ENCODE measurements at regions not wholly inside any gene's neighbourhood (a gene's known extent, or its start where the extent isn't known, plus 50 kb on each side); places are given as distances from the start of the nearest gene placed in this dataset.

DNA sequence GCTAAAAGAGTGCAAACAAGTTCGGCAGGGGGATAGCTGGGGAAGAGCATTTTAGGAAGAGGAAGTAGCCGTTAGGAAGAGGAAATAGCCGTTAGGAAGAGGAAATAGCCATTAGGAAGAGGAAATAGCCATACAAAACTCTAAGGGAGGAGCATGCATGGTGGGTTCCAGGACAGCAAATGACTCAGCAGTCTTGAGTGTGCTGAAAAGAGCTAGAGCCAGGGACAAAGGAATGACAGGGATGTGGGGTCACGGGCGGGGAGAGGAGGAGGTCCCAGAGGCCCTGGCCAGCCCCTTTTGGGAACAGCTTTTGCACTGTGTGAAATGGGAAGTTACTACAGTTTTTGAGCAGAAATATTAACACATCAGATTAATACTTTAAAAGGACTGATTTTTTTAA is 882.6 kb downstream of the TRIML1 start:
- TF ChIP-seq, protein P1, sequence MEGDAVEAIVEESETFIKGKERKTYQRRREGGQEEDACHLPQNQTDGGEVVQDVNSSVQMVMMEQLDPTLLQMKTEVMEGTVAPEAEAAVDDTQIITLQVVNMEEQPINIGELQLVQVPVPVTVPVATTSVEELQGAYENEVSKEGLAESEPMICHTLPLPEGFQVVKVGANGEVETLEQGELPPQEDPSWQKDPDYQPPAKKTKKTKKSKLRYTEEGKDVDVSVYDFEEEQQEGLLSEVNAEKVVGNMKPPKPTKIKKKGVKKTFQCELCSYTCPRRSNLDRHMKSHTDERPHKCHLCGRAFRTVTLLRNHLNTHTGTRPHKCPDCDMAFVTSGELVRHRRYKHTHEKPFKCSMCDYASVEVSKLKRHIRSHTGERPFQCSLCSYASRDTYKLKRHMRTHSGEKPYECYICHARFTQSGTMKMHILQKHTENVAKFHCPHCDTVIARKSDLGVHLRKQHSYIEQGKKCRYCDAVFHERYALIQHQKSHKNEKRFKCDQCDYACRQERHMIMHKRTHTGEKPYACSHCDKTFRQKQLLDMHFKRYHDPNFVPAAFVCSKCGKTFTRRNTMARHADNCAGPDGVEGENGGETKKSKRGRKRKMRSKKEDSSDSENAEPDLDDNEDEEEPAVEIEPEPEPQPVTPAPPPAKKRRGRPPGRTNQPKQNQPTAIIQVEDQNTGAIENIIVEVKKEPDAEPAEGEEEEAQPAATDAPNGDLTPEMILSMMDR (IDR thresholded peaks at IDR 0.05): no peak
- no peak for TF ChIP-seq POLR2A (IDR thresholded peaks at IDR 0.05)

Data from lower leg skin (tissue), 3 donors.